ENCODE measurements at regions not wholly inside any gene's neighbourhood (a gene's known extent, or its start where the extent isn't known, plus 50 kb on each side); places are given as distances from the start of the nearest gene placed in this dataset.

DNA sequence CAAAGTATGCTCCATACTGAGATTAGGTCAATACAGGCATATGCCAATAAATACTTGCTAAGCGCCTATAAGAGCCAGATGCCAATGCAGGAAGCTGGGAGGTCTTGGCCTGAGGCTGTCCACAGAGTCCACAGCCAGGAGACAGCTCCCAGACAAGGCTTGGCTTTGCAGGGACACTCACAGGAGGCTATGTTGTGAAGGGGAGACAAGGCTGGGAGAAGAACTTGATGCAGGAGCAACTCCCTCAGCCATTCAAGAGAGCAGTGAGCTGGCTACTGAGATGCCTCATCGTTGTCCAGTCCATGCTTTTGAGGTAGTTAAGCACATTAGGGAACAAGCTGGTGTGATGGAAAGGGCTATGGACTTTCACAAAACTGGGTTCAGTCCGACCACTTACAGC, 891.5 kb downstream of the TBC1D22A start:
- Histone ChIP-seq H3K36me3 (ENCODE audit: insufficient read depth, low read length) (no peaks in the 10 kb centered on the region), H3K4me3 (ENCODE audit: low read length) (no peak overlapping the region), H3K9me3 (ENCODE audit: low read length) (no peaks in the 10 kb centered on the region), H3K4me1 (ENCODE audit: insufficient read depth, low read length) (no peaks in the 10 kb centered on the region), H3K27me3 (ENCODE audit: insufficient read depth, low read length) (no peaks in the 10 kb centered on the region), H2AFZ (ENCODE audit: low read depth, low read length) (no peak overlapping the region)

DNA sequence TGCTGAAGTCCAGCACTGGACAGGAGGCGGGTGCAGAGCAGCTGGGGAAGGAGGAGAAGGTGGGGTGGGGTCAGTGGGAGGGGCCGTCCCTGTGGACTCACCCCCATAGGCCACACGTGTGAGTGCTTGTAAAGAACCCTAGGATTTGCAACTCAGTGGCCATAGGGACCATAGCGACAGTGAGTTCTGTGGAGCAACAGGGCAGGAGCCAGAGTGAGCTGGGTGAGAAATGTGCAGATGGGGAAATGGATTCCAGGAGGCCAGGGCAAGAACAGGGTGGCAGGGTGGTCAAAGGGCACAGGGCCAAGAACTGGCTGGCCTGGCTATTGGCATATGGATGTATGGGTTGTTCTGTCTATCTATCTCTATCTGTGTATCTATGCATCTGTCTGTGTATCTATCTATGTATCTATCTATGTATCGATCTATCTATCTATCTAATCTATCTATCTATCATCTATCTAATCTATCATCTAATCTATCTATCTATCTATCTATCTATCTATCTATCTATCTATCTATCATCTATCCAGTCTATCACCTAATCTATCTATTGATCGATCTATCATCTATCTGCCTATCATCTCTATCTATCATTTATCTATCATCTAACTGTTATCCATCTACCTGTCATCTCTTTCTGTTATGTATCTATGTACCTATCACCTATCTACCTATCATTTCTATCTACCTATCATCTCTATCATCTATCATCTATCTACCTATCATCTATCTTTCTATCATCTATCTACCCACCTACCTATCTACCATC, 889.0 kb downstream of the TBC1D22A start:
- H3K27me3 ChIP-seq (ENCODE audit: insufficient read depth, low read length): no peaks in the 10 kb centered on the region
- no peaks in the 10 kb centered on the region for H3K36me3 ChIP-seq (ENCODE audit: insufficient read depth, low read length)
- H3K9me3 ChIP-seq (ENCODE audit: low read length): no peaks in the 10 kb centered on the region
- no peaks in the 10 kb centered on the region for H3K4me1 ChIP-seq (ENCODE audit: insufficient read depth, low read length)
- no peak overlapping the region for H2AFZ ChIP-seq (ENCODE audit: low read depth, low read length)
- H3K4me3 ChIP-seq (ENCODE audit: low read length): no peak overlapping the region

- H3K9me3 ChIP-seq (ENCODE audit: low read length): no peaks in the 10 kb centered on the region
These were observed 885.3 kb downstream of the TBC1D22A start for GRCh38 chr22:47647720-47648119.

DNA sequence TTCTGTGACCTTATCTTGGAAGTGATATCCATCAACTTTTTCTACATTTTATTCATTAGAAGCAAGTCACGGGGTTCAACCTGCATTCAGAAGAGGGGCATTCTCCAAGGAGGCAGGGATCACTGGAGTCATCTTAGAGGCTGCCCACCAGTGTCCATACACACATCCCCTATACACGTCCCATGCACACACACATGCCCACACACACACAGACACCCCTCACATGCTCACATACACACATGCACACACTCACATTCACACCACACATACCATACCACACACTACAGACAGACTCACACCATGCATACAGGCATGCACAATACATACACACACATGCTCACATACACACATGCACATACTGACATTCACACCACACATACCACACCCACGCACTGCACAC, 884.7 kb downstream of the TBC1D22A start:
- Histone ChIP-seq H3K36me3 (ENCODE audit: insufficient read depth, low read length) (no peaks in the 10 kb centered on the region), H2AFZ (ENCODE audit: low read depth, low read length) (no peak overlapping the region), H3K4me1 (ENCODE audit: insufficient read depth, low read length) (no peaks in the 10 kb centered on the region), H3K27me3 (ENCODE audit: insufficient read depth, low read length) (no peaks in the 10 kb centered on the region), H3K4me3 (ENCODE audit: low read length) (no peak overlapping the region), H3K9me3 (ENCODE audit: low read length) (no peaks in the 10 kb centered on the region)

More at GRCh38 chr22:47647720-47648119, 885.3 kb downstream of the TBC1D22A start:
- Histone ChIP-seq H3K27me3 (ENCODE audit: insufficient read depth, low read length) (no peaks in the 10 kb centered on the region), H3K36me3 (ENCODE audit: insufficient read depth, low read length) (no peaks in the 10 kb centered on the region), H3K4me3 (ENCODE audit: low read length) (no peak overlapping the region), H3K4me1 (ENCODE audit: insufficient read depth, low read length) (no peaks in the 10 kb centered on the region), H2AFZ (ENCODE audit: low read depth, low read length) (no peak overlapping the region)

DNA sequence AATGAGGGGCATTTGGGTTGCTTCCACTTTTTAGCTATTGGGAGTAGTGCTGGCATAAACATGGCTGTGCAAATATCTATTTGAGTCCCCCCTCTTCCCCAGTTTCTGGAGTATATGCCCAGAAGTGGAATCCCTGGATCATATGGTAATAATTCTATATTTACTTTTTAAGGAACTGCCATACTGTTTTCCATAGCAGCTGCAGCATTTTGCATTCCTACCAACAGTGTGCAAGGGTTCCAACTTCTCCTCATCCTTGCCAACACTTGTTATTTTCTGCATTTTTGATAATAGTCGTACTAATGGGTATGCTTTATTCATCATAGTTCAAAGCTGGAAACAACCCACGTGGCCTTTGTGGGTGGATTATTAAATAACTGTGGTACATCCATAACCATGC, 883.5 kb downstream of the TBC1D22A start:
- Histone ChIP-seq H3K4me3 (ENCODE audit: low read length) (no peak overlapping the region), H2AFZ (ENCODE audit: low read depth, low read length) (no peak overlapping the region), H3K27me3 (ENCODE audit: insufficient read depth, low read length) (no peaks in the 10 kb centered on the region), H3K9me3 (ENCODE audit: low read length) (no peaks in the 10 kb centered on the region), H3K4me1 (ENCODE audit: insufficient read depth, low read length) (no peaks in the 10 kb centered on the region), H3K36me3 (ENCODE audit: insufficient read depth, low read length) (no peaks in the 10 kb centered on the region)

GRCh38 chr22:47645450-47645914, 883.0 kb downstream of the TBC1D22A start:
- Histone ChIP-seq H3K36me3 (ENCODE audit: insufficient read depth, low read length) (no peaks in the 10 kb centered on the region), H3K27me3 (ENCODE audit: insufficient read depth, low read length) (no peaks in the 10 kb centered on the region), H3K4me3 (ENCODE audit: low read length) (no peak overlapping the region), H3K9me3 (ENCODE audit: low read length) (no peaks in the 10 kb centered on the region), H3K4me1 (ENCODE audit: insufficient read depth, low read length) (no peaks in the 10 kb centered on the region), H2AFZ (ENCODE audit: low read depth, low read length) (no peak overlapping the region)

- no peaks in the 10 kb centered on the region for H3K36me3 ChIP-seq (ENCODE audit: insufficient read depth, low read length)
- H3K27me3 ChIP-seq (ENCODE audit: insufficient read depth, low read length): no peaks in the 10 kb centered on the region
- no peak overlapping the region for H2AFZ ChIP-seq (ENCODE audit: low read depth, low read length)
- H3K4me1 ChIP-seq (ENCODE audit: insufficient read depth, low read length): no peaks in the 10 kb centered on the region
- no peak overlapping the region for H3K4me3 ChIP-seq (ENCODE audit: low read length)
- no peaks in the 10 kb centered on the region for H3K9me3 ChIP-seq (ENCODE audit: low read length)
These were observed 871.9 kb downstream of the TBC1D22A start for GRCh38 chr22:47634347-47634746.

DNA sequence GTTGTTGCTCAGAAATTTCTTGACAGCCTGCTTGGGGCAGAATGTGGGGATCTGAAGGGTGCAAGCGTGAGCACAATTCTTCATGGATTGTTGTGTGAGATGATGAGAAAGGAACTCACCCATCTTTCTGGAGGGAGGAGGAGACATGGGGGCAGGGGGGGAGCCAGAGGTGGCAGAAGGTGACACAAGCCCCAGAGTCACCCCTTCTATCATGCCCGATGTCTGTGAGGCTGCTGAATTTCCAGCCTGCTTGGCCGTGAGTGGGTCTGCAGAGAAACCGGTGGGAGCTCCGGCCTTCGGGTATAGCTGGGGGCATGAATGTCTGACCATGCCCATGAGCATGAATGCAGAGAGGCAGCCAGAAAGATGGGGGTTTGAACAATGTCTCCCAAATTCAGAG, 870.7 kb downstream of the TBC1D22A start:
- Histone ChIP-seq H3K9me3 (ENCODE audit: low read length) (no peaks in the 10 kb centered on the region), H3K27me3 (ENCODE audit: insufficient read depth, low read length) (no peaks in the 10 kb centered on the region), H3K4me1 (ENCODE audit: insufficient read depth, low read length) (no peaks in the 10 kb centered on the region), H2AFZ (ENCODE audit: low read depth, low read length) (no peak overlapping the region), H3K4me3 (ENCODE audit: low read length) (no peak overlapping the region), H3K36me3 (ENCODE audit: insufficient read depth, low read length) (no peaks in the 10 kb centered on the region)

- Histone ChIP-seq H3K36me3 (ENCODE audit: insufficient read depth, low read length) (no peaks in the 10 kb centered on the region), H2AFZ (ENCODE audit: low read depth, low read length) (no peak overlapping the region), H3K9me3 (ENCODE audit: low read length) (no peaks in the 10 kb centered on the region), H3K4me3 (ENCODE audit: low read length) (no peak overlapping the region), H3K4me1 (ENCODE audit: insufficient read depth, low read length) (no peaks in the 10 kb centered on the region), H3K27me3 (ENCODE audit: insufficient read depth, low read length) (no peaks in the 10 kb centered on the region)
These were observed 870.3 kb downstream of the TBC1D22A start for GRCh38 chr22:47632701-47633100.

DNA sequence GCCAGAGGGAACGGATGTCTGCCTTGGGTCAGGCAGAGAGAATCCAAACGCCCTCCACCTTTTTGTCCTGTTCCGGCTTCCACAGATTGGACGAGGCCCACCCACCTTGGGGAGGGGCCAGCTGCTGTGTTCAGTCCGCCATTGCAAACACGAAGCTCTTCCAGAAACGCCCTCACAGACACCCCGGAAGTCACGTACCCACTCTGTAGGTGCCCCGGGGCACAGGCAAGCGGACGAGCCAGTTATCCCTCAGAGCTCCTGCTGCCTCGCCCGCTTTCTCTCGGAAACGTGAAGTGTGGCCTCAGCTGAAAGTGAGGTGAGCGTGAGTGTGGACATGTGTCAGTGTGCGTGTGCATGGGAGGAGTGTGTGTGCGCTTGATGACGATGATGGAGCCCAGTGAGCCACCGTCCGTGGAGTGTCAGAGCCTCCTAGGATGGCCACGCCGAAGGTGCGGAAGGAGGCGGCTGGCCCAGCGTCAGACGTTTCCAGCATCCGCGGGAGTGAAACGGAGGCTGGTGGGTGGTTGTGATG, 869.2 kb downstream of the TBC1D22A start:
- Histone ChIP-seq H3K4me1 (ENCODE audit: insufficient read depth, low read length) (no peaks in the 10 kb centered on the region), H3K4me3 (ENCODE audit: low read length) (no peak overlapping the region), H3K36me3 (ENCODE audit: insufficient read depth, low read length) (no peaks in the 10 kb centered on the region), H3K27me3 (ENCODE audit: insufficient read depth, low read length) (no peaks in the 10 kb centered on the region), H2AFZ (ENCODE audit: low read depth, low read length) (no peak overlapping the region), H3K9me3 (ENCODE audit: low read length) (no peaks in the 10 kb centered on the region)

GRCh38 chr22:47630741-47631534, 868.5 kb downstream of the TBC1D22A start:
- Histone ChIP-seq H3K27me3 (ENCODE audit: insufficient read depth, low read length) (no peaks in the 10 kb centered on the region), H2AFZ (ENCODE audit: low read depth, low read length) (no peak overlapping the region), H3K4me1 (ENCODE audit: insufficient read depth, low read length) (no peaks in the 10 kb centered on the region), H3K4me3 (ENCODE audit: low read length) (no peak overlapping the region), H3K9me3 (ENCODE audit: low read length) (no peaks in the 10 kb centered on the region), H3K36me3 (ENCODE audit: insufficient read depth, low read length) (no peaks in the 10 kb centered on the region)

- Histone ChIP-seq H3K4me1 (ENCODE audit: insufficient read depth, low read length) (no peaks in the 10 kb centered on the region), H3K4me3 (ENCODE audit: low read length) (no peak overlapping the region), H3K9me3 (ENCODE audit: low read length) (no peaks in the 10 kb centered on the region), H3K36me3 (ENCODE audit: insufficient read depth, low read length) (no peaks in the 10 kb centered on the region), H2AFZ (ENCODE audit: low read depth, low read length) (no peak overlapping the region), H3K27me3 (ENCODE audit: insufficient read depth, low read length) (no peaks in the 10 kb centered on the region)
These were observed 867.6 kb downstream of the TBC1D22A start for GRCh38 chr22:47629791-47630655.

Data from neuron (in vitro differentiated cells).